GM18870 (cell line): ENCODE measurements at regions not wholly inside any gene's neighbourhood (a gene's known extent, or its start where the extent isn't known, plus 50 kb on each side); places are given as distances from the start of the nearest gene placed in this dataset.
"Not testable (repeated sequence)": the region's sequence is repeated elsewhere in the genome, so short reads cannot be mapped to it uniquely, and the experiment has no call there.

ENCODE experiments used
- ATAC-seq: cut with Tn5 transposase; IDR thresholded peaks from one replicate; pipeline ENCODE4 v1.9.1; 2021; ENCODE audit warnings: moderate library complexity; ENCODE audit not compliant: unreplicated experiment

GRCh38 chr21:16113052-16113715, 383.4 kb downstream of the USP25 start:
- ATAC-seq, result no peak

- ATAC-seq, result no peak
Measured at GRCh38 chr21:16115461-16115860, 385.7 kb downstream of the USP25 start.

GRCh38 chr21:16116069-16116468, 386.3 kb downstream of the USP25 start:
- no peak for ATAC-seq

- ATAC-seq, result no peak
Measured at GRCh38 chr21:16116798-16117197, 387.0 kb downstream of the USP25 start.

GRCh38 chr21:16117331-16117730, 387.5 kb downstream of the USP25 start:
- no peak for ATAC-seq

GRCh38 chr21:16117851-16118590, 388.2 kb downstream of the USP25 start:
- no peak for ATAC-seq

- no peak for ATAC-seq
Measured at GRCh38 chr21:16124378-16125138, 394.8 kb downstream of the USP25 start.

GRCh38 chr21:16125274-16125673, 395.5 kb downstream of the USP25 start:
- no peak for ATAC-seq

- ATAC-seq, result not testable (repeated sequence)
Measured at GRCh38 chr21:16132453-16132852, 402.7 kb downstream of the USP25 start.

- no peak for ATAC-seq
Measured at GRCh38 chr21:16133248-16133647, 403.5 kb downstream of the USP25 start.

GRCh38 chr21:16134134-16134533, 404.4 kb downstream of the USP25 start:
- no peak for ATAC-seq

GRCh38 chr21:16137106-16137505, 407.3 kb downstream of the USP25 start:
- no peak for ATAC-seq

GRCh38 chr21:16145052-16145451, 415.3 kb downstream of the USP25 start:
- no peak for ATAC-seq

GRCh38 chr21:16145479-16145878, 415.7 kb downstream of the USP25 start:
- no peak for ATAC-seq

- no peak for ATAC-seq
Measured at GRCh38 chr21:16154321-16154720, 424.5 kb downstream of the USP25 start.

- ATAC-seq, result no peak
Measured at GRCh38 chr21:16154951-16155635, 425.3 kb downstream of the USP25 start.

GRCh38 chr21:16156841-16157489, 427.2 kb downstream of the USP25 start:
- ATAC-seq, result no peak

GRCh38 chr21:16159213-16159970, 429.6 kb downstream of the USP25 start:
- ATAC-seq, result no peak

GRCh38 chr21:16159971-16160350, 430.2 kb downstream of the USP25 start:
- no peak for ATAC-seq

- no peak for ATAC-seq
Measured at GRCh38 chr21:16162953-16163352, 433.2 kb downstream of the USP25 start.
